OCI-LY7 (cell line): ENCODE measurements at regions not wholly inside any gene's neighbourhood (a gene's known extent, or its start where the extent isn't known, plus 50 kb on each side); places are given as distances from the start of the nearest gene placed in this dataset.

Experiments
- EZH2phosphoT487 ChIP-seq: fragments of 200-600 bp; sonication (generic); IDR thresholded peaks from 2 replicates; pipeline ENCODE4 v1.6.1; 2018; ENCODE audit warnings: low read depth, borderline replicate concordance, mild to moderate bottlenecking, mixed run types, antibody characterized with exemption, low read length, moderate library complexity, mixed read lengths
- TF ChIP-seq, protein P1 (sequence below): fragments of 200-600 bp; sonication (generic); conservative IDR thresholded peaks from 2 replicates; pipeline ENCODE4 v1.5.1; 2014; ENCODE audit warnings: mild to moderate bottlenecking, antibody characterized with exemption, low read length, moderate library complexity, mixed read lengths

DNA sequence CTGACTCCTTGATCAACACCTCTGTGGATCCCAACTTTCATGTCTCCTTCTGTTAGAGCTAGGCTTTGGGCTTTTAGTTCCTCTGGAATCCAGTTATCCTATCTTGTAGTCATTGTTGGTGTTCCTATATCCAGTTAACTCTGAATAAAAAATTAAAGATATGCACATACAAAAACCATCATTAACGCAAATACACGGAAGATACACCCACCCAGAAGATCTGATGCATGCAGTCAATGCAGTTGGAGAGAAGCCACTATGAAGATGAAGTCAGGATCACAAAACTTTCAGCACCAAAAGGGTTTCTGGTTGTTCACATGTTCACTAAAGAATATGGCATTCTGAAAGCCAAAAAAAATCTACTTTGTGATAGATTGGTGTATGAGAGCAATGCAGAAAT, 123.6 kb upstream of the LHX8 start:
- TF ChIP-seq, protein P1, sequence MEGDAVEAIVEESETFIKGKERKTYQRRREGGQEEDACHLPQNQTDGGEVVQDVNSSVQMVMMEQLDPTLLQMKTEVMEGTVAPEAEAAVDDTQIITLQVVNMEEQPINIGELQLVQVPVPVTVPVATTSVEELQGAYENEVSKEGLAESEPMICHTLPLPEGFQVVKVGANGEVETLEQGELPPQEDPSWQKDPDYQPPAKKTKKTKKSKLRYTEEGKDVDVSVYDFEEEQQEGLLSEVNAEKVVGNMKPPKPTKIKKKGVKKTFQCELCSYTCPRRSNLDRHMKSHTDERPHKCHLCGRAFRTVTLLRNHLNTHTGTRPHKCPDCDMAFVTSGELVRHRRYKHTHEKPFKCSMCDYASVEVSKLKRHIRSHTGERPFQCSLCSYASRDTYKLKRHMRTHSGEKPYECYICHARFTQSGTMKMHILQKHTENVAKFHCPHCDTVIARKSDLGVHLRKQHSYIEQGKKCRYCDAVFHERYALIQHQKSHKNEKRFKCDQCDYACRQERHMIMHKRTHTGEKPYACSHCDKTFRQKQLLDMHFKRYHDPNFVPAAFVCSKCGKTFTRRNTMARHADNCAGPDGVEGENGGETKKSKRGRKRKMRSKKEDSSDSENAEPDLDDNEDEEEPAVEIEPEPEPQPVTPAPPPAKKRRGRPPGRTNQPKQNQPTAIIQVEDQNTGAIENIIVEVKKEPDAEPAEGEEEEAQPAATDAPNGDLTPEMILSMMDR, result no peak
- TF ChIP-seq EZH2phosphoT487, result no peak
